ENCODE measurements at regions not wholly inside any gene's neighbourhood (a gene's known extent, or its start where the extent isn't known, plus 50 kb on each side); places are given as distances from the start of the nearest gene placed in this dataset.

DNA sequence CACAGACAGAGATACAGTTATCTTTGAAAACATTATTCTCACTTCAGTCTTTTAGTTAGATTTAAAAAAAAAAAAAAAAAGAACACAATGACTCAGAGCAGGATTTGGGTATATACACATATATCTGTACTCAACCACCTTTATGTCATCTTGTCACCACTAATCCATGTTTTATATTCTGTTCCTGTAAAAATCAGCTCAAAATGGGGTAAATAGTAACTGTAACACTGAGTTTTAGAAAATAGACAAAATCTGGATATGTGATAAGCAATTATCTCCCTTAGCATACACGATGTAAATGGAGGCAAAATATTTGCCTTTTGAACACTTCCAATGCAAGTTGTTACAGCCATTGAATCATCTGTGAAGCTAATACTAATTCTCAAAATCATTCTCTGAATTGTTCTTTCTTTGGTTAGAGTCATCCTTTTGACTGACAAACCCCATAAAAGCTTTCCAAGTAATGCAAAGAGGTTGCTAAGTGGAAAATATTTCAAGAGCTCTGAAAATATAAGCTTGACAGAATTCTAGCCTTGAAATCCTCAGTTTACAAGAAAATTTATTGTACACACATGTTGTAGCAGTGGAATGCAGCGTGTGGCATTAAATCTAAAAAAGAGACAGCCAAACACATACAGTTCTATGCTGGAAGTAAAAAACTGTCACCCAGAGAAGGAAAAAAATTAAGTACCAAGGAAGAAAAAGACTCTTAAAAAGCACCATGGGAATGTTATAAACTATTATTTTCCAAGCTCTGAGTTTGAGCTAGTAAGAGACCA is 502.2 kb upstream of the PHF14 start:
- H3K9me3 ChIP-seq: no peaks in the 10 kb centered on the region
- H3K27ac ChIP-seq: no peak overlapping the region
- WGBS, 2 donors: 55 to 59% methylated on average over 2 of the region's 2 CpGs
- H3K27me3 ChIP-seq: no peaks in the 10 kb centered on the region
- ATAC-seq (no peak), DNase-seq (no peak)
- TF ChIP-seq POLR2A (IDR thresholded peaks at IDR 0.05): no peak
- TF ChIP-seq, protein P1, sequence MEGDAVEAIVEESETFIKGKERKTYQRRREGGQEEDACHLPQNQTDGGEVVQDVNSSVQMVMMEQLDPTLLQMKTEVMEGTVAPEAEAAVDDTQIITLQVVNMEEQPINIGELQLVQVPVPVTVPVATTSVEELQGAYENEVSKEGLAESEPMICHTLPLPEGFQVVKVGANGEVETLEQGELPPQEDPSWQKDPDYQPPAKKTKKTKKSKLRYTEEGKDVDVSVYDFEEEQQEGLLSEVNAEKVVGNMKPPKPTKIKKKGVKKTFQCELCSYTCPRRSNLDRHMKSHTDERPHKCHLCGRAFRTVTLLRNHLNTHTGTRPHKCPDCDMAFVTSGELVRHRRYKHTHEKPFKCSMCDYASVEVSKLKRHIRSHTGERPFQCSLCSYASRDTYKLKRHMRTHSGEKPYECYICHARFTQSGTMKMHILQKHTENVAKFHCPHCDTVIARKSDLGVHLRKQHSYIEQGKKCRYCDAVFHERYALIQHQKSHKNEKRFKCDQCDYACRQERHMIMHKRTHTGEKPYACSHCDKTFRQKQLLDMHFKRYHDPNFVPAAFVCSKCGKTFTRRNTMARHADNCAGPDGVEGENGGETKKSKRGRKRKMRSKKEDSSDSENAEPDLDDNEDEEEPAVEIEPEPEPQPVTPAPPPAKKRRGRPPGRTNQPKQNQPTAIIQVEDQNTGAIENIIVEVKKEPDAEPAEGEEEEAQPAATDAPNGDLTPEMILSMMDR (IDR thresholded peaks at IDR 0.05): no peak
- H3K36me3 ChIP-seq (replicated peaks in 1 of 2; ENCODE audit: insufficient read depth in 1 of 2, low read depth in 2 of 2): no peaks in the 10 kb centered on the region
- no peak overlapping the region for H3K4me3 ChIP-seq
- H3K4me1 ChIP-seq: peaks cover 10% of the 10 kb centered on the region
- intact Hi-C loops (cut with DNase I): no loop called here

DNA sequence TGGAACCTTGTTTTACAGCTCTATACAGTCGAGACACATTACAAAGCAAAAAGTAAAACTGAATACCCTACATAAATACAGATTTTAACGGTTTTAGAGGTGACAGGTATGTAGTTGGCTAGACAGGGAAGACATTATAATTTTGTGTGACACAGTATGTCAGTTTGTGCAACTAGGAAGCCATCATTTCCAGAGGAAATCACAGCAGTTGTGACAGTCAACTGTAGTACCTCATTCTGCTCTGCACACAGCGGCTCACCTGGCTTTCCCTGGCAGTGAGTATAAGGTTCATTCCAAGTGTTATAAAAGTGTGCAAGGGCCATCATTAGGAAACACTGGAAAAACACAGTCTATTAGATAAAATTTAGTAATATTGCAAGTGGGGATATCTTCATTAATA is 501.6 kb upstream of the PHF14 start:
- Histone ChIP-seq H3K36me3 (replicated peaks in 1 of 2; ENCODE audit: insufficient read depth in 1 of 2, low read depth in 2 of 2) (no peaks in the 10 kb centered on the region), H3K27ac (no peak overlapping the region), H3K4me3 (no peak overlapping the region), H3K9me3 (no peaks in the 10 kb centered on the region), H3K27me3 (no peaks in the 10 kb centered on the region), H3K4me1 (peaks cover 10% of the 10 kb centered on the region)
- WGBS, 2 donors: 54 to 68% methylated on average over 3 of the region's 3 CpGs
- ATAC-seq (no peak), DNase-seq (no peak)
- no peak for TF ChIP-seq POLR2A (IDR thresholded peaks at IDR 0.05)
- TF ChIP-seq, protein P1 (IDR thresholded peaks at IDR 0.05): no peak
- intact Hi-C loops (cut with DNase I): no loop called here

DNA sequence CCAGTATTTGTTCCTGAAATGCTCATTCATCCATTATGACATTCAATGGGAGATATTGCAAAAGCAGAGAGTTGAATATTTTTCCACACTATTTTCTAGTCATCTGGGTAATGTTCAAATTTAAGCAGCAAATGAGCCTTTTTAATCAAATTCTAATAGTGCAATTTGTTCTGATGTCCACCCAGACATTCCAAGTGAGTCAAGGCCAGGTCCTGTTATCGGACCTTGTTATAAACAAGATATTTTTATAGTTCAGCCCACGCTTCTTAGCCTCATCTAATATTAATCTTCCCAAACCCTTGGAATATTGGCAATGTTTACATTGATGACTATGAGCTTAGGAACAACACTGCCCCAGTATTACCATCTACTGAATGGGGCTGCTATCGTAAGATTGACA is 500.1 kb upstream of the PHF14 start:
- ATAC-seq: no peak
- Histone ChIP-seq H3K4me1 (peaks cover 10% of the 10 kb centered on the region), H3K4me3 (no peak overlapping the region), H3K27me3 (no peaks in the 10 kb centered on the region), H3K9me3 (no peaks in the 10 kb centered on the region), H3K36me3 (replicated peaks in 1 of 2; ENCODE audit: insufficient read depth in 1 of 2, low read depth in 2 of 2) (no peaks in the 10 kb centered on the region), H3K27ac (no peak overlapping the region)
- TF ChIP-seq POLR2A (IDR thresholded peaks at IDR 0.05): no peak
- TF ChIP-seq, protein P1 (IDR thresholded peaks at IDR 0.05): no peak
- intact Hi-C loops (cut with DNase I): no loop called here
- no peak for DNase-seq
- 32 to 38% methylated on average over 3 of the region's 3 CpGs for WGBS, 2 donors

DNA sequence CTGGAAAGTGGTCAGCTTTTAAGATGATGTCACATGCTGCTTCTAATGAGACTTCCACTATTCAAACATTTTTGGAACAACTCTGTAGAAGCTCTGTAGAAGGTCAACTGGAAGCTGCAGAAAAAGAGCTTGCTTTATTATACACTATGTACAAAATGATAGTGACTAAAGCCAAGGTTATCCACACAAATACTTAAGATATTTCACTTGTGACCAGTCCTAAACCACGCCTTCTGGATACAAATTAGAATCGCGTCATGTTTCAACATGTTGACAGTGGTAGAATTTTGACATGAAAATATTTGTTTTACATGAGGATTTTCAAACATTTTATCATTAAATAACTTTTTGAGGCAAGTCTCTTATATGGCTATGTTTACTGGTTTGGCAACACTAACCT is 499.6 kb upstream of the PHF14 start:
- DNase-seq: no peak
- intact Hi-C loops (cut with DNase I): no loop called here
- TF ChIP-seq, protein P1 (IDR thresholded peaks at IDR 0.05): no peak
- no peak for TF ChIP-seq POLR2A (IDR thresholded peaks at IDR 0.05)

More for the DNA sequence above, 499.6 kb upstream of the PHF14 start:
- Histone ChIP-seq H3K36me3 (replicated peaks in 1 of 2; ENCODE audit: insufficient read depth in 1 of 2, low read depth in 2 of 2) (no peaks in the 10 kb centered on the region), H3K27ac (no peak overlapping the region), H3K4me3 (no peak overlapping the region), H3K4me1 (peaks cover 10% of the 10 kb centered on the region), H3K9me3 (no peaks in the 10 kb centered on the region), H3K27me3 (no peaks in the 10 kb centered on the region)
- peak; percentile 64 for ATAC-seq
- WGBS, 2 donors: 19 to 32% methylated on average over 3 of the region's 3 CpGs
